Spinal cord (tissue), 9 donors: ENCODE measurements at regions not wholly inside any gene's neighbourhood (a gene's known extent, or its start where the extent isn't known, plus 50 kb on each side); places are given as distances from the start of the nearest gene placed in this dataset.
A peak's percentile ranks its signal among the peaks of the same experiment; 100 is the strongest.

Experiments
- DNase-seq, 6 donors: peaks; one replicate each; pipeline versions ENCODE4 v3.0.0 to v3.0.0-alpha.2; 2013 to 2015; ENCODE audit warnings: low spot score in 6 of 6, low read depth in 4 of 6
- H3K27ac ChIP-seq: one replicate; pipeline ENCODE4 v1.5.1; 2013; ENCODE audit warnings: low read depth, low read length, control low read depth
- H3K27me3 ChIP-seq: one replicate; pipeline ENCODE4 v1.6.1; 2013; ENCODE audit warnings: low read length; ENCODE audit not compliant: control insufficient read depth, insufficient read depth
- H3K36me3 ChIP-seq: one replicate; pipeline ENCODE4 v1.6.1; 2013; ENCODE audit warnings: low read length; ENCODE audit not compliant: control insufficient read depth, insufficient read depth
- H3K4me1 ChIP-seq: one replicate; pipeline ENCODE4 v1.6.1; 2013; ENCODE audit warnings: low read length; ENCODE audit not compliant: control insufficient read depth, insufficient read depth
- H3K4me3 ChIP-seq: one replicate; pipeline ENCODE4 v1.5.1; 2013; ENCODE audit warnings: low read depth, low read length, control low read depth
- H3K9me3 ChIP-seq: one replicate; pipeline ENCODE4 v1.6.1; 2013; ENCODE audit warnings: low read length; ENCODE audit not compliant: control insufficient read depth, insufficient read depth
- WGBS: methylation state at CpG from one replicate; pipeline ENCODE4 v1.1.5; 2013; ENCODE audit warnings: missing lambda C conversion rate; ENCODE audit not compliant: insufficient coverage; 5-methylcytosine and 5-hydroxymethylcytosine counted together
- donor health status: healthy.

DNA sequence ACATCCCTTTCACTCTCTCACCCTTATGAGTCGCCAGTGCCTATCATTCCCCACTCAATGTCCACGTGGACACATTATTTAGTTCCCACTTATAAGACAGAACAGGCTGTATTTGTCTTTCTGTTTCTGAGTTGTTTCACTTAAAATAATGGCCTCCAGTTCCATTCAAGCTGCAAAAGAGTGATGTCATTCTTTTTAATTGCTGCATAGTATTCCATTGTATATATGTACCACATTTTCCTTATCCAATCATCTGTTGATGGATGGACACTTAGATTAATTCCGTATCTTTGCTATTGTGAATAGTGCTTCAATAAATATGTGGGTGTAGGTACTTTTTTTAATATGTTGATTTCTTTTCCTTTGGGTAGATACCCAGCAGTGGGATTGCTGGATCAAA, 79.1 kb downstream of the ZNF365 start:
- Histone ChIP-seq H3K36me3 (no peaks in the 10 kb centered on the region), H3K4me3 (no peak overlapping the region), H3K4me1 (no peaks in the 10 kb centered on the region), H3K9me3 (no peaks in the 10 kb centered on the region), H3K27me3 (no peaks in the 10 kb centered on the region), H3K27ac (no peak overlapping the region)
- DNase-seq: no peak
- WGBS: no CpG with 5 or more reads among the region's 3 CpGs

DNA sequence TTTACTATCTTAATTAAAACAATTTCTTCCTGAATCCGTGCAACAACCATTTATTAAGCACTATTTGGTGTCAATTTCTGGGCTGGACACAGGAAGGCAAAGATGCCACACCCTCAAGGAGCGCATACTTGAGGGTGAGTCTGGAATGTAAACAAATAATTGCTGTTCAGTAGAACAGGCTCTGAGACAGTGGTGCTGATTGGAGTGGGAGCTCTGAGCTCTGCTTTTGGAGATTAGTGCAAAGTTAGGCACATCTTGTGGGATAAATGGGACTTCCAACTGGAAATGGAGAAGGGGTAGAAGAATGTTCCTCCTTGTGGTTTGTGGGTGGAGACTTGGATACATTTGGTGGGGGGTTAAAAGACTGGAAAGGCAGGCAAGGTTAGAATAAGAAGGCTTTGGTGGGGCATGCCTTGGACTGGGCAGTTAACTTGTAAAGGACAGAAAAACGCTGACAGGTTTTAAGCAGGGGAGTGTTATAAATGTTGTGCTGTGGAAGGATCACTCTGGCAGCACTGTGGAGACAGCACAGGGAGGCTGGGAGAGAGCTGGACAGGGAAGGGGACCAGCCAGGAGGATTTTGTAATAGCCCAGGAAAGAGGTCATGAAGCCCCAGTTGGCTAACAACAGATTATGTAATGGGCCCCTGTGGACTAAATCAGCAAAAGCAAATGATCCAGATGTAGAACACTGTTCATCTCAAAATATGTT, 80.7 kb downstream of the ZNF365 start:
- no peak for DNase-seq
- 100% methylated on average over 2 of the region's 3 CpGs for WGBS
- Histone ChIP-seq H3K27me3 (no peaks in the 10 kb centered on the region), H3K4me1 (no peaks in the 10 kb centered on the region), H3K36me3 (no peaks in the 10 kb centered on the region), H3K27ac (no peak overlapping the region), H3K4me3 (no peak overlapping the region), H3K9me3 (no peaks in the 10 kb centered on the region)

GRCh38 chr10:62456611-62457101, 82.5 kb downstream of the ZNF365 start:
- no peaks in the 10 kb centered on the region for H3K4me1 ChIP-seq
- WGBS: 87% methylated on average over 3 of the region's 5 CpGs
- H3K9me3 ChIP-seq: no peaks in the 10 kb centered on the region
- H3K27ac ChIP-seq: no peak overlapping the region
- DNase-seq: no peak
- H3K4me3 ChIP-seq: no peak overlapping the region
- no peaks in the 10 kb centered on the region for H3K36me3 ChIP-seq
- H3K27me3 ChIP-seq: no peaks in the 10 kb centered on the region

DNA sequence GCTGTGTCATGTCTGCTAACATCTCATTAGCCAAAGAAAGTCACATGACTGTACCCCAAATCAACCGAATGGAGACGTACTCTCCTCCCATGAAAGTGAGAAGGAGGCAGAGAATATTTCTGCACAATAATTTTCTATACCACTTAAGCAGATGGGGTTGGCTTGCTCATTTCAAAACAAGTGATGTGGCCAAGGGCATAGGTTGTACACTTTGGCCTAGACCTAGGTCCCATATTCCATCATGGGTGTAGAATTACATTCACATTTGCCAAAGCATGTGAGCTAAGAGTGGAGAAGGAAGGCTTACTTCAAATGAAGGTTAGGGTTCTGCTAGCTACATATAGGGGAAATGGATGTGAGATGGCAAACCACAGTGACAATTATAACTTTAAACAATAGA, 83.0 kb downstream of the ZNF365 start:
- H3K36me3 ChIP-seq: no peaks in the 10 kb centered on the region
- no CpG with 5 or more reads among the region's 2 CpGs for WGBS
- no peaks in the 10 kb centered on the region for H3K27me3 ChIP-seq
- H3K4me3 ChIP-seq: no peak overlapping the region
- H3K27ac ChIP-seq: no peak overlapping the region
- H3K9me3 ChIP-seq: no peaks in the 10 kb centered on the region
- H3K4me1 ChIP-seq: no peaks in the 10 kb centered on the region
- DNase-seq: no peak

- H3K27me3 ChIP-seq: no peaks in the 10 kb centered on the region
- WGBS: no CpG with 5 or more reads among the region's 1 CpG
- no peak overlapping the region for H3K27ac ChIP-seq
These were observed 83.4 kb downstream of the ZNF365 start for GRCh38 chr10:62457598-62457997.

GRCh38 chr10:62459072-62459471, 84.9 kb downstream of the ZNF365 start:
- Histone ChIP-seq H3K4me3 (no peak overlapping the region), H3K27me3 (no peaks in the 10 kb centered on the region), H3K4me1 (no peaks in the 10 kb centered on the region), H3K36me3 (no peaks in the 10 kb centered on the region), H3K9me3 (no peaks in the 10 kb centered on the region), H3K27ac (no peak overlapping the region)
- WGBS: no CpG with 5 or more reads among the region's 1 CpG
- DNase-seq: peak in 1 of 6 donors; percentile 27

More at GRCh38 chr10:62457598-62457997, 83.4 kb downstream of the ZNF365 start:
- no peak for DNase-seq
- H3K4me3 ChIP-seq: no peak overlapping the region
- no peaks in the 10 kb centered on the region for H3K36me3 ChIP-seq
- H3K9me3 ChIP-seq: no peaks in the 10 kb centered on the region
- no peaks in the 10 kb centered on the region for H3K4me1 ChIP-seq

DNA sequence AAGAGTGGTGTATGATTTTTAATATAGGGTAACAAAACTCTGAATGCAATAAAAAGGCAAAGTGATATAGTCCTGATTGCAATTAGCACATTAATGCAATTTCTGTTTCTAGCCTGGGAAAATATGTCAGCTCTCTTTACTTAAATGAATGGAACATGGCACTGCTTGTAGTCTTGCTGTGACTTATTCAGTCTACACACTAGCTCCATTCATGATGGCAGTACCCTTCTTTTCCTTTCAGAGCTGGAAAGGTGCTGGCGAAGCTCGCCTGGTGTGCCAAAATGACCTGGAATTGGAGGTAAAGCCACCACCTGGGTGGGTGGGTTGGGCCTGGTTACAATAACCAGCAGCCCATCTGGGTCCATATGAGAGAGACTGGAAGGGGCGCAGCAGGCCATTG, 85.3 kb downstream of the ZNF365 start:
- no CpG with 5 or more reads among the region's 3 CpGs for WGBS
- Histone ChIP-seq H3K36me3 (no peaks in the 10 kb centered on the region), H3K4me1 (no peaks in the 10 kb centered on the region), H3K4me3 (no peak overlapping the region), H3K9me3 (no peaks in the 10 kb centered on the region), H3K27ac (no peak overlapping the region), H3K27me3 (no peaks in the 10 kb centered on the region)
- no peak for DNase-seq

DNA sequence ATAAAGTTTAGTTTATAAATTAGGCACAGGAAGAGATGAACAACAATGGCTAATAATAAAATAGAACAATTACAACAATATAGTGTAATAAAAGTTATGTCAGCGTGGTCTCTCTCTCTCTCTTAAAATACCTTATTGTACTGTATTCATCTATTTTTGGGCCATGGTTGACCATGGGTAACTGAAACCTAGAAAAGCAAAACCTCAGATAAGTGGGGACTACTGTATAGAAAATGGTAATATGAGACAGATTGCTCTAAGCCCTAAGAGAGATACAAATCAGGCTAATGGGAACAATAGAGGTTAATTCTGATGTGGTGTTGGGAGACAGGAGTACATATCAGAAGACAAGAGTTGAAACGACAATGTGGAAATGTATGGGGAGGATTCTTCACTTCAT, 86.2 kb downstream of the ZNF365 start:
- Histone ChIP-seq H3K27ac (no peak overlapping the region), H3K9me3 (peaks cover 2% of the 10 kb centered on the region), H3K4me3 (no peak overlapping the region), H3K27me3 (no peaks in the 10 kb centered on the region), H3K4me1 (no peaks in the 10 kb centered on the region), H3K36me3 (no peaks in the 10 kb centered on the region)
- 100% methylated on average over 1 of the region's 2 CpGs for WGBS
- DNase-seq: no peak

DNA sequence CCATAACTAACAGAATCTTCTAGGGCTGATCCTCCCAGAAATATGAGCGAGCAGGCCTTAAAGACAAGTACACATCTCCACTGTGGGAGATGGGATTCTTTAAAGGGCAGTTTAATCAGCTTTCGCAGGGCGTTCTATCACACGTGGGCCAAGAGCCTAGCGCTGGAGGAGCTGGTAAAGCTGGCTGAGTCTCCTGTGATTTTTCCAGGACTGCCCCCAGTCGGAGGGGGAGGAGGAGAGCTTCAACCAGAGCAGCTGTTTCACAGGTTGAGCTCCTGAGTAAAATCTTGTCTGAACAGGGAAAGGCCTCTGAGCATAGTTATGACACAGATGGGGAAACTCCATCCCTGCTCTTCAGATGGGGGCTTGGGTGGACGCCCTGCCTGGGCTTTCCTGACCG, 87.0 kb downstream of the ZNF365 start:
- no peak for DNase-seq

GRCh38 chr10:62462461-62462860, 88.3 kb downstream of the ZNF365 start:
- Histone ChIP-seq H3K36me3 (no peaks in the 10 kb centered on the region), H3K27me3 (no peaks in the 10 kb centered on the region), H3K27ac (no peak overlapping the region), H3K4me3 (no peak overlapping the region), H3K9me3 (peaks cover 5% of the 10 kb centered on the region), H3K4me1 (no peaks in the 10 kb centered on the region)
- WGBS: no CpG with 5 or more reads among the region's 1 CpG
- DNase-seq: no peak

More for the DNA sequence above, 87.0 kb downstream of the ZNF365 start:
- H3K4me3 ChIP-seq: no peak overlapping the region
- peaks cover 5% of the 10 kb centered on the region for H3K9me3 ChIP-seq
- no peaks in the 10 kb centered on the region for H3K27me3 ChIP-seq
- H3K36me3 ChIP-seq: no peaks in the 10 kb centered on the region
- no peaks in the 10 kb centered on the region for H3K4me1 ChIP-seq
- H3K27ac ChIP-seq: no peak overlapping the region
- 93% methylated on average over 4 of the region's 8 CpGs for WGBS
